Anterior cingulate cortex (tissue), 58 donors: ENCODE measurements at regions not wholly inside any gene's neighbourhood (a gene's known extent, or its start where the extent isn't known, plus 50 kb on each side); places are given as distances from the start of the nearest gene placed in this dataset.

Source experiments
- DNase-seq, 58 donors: peaks; one replicate each; lab custom pipeline; 2025; lab: John Stamatoyannopoulos, UW

DNA sequence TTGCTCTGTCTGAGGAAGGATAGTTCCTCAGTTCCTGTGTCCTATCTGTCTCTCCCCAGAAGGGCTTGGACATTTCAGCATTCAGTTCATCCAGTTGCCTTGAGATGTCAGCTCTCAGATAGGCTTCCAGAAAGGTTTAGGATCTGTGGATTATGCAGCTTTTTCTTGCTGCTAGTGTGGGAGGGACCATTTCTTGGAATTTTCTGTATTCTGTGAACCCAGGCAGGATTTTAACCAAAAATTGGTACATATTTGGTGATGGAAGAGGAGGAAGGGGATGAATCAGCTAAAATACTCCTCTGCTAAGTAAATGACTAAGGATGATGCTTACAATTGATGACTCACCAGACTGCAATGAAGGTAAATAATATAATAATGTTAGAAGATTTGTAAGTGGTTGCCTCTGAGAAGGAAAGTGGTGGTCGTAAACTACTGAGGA is 58.6 kb upstream of the DOCK10 start:
- DNase-seq: no peak

DNA sequence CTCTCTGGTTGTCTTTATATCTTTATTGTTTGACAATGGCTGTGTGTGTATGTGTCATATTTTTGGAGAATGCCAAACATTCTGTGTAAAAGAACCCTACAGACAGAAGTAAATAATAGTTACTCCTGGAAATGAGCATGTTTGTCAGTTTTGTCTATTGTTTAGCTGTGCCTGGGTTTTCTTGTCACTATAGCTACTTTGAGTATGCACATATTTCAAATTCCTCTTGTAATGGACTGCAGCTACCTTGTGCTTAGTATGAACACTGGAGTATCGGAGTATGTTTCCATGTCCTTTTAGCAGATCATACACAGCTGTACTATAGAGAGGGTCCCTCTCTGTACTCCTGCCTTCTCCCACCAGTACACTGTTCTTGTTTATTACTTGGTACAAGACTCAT is 58.0 kb upstream of the DOCK10 start:
- DNase-seq: no peak

DNA sequence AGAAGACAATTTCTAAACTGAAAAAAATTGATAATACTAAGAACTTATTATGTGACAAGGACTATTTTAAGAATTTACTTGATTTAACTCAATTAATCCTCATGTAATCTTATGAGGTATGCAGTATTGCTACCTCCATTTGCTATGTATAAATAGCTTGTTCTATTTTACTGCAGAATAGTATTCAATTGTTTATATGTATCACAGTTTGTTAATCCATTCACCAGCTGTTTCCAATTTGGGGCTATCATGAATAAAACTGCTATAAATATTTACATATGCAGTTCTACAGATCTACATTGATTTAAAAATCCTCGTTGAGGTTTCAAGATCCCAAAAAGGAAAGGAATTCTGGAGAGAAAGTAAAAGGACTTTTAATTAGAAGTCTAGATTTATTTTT is 54.8 kb upstream of the DOCK10 start:
- DNase-seq: no peak
